ENCODE measurements at regions not wholly inside any gene's neighbourhood (a gene's known extent, or its start where the extent isn't known, plus 50 kb on each side); places are given as distances from the start of the nearest gene placed in this dataset.
A peak's percentile ranks its signal among the peaks of the same experiment; 100 is the strongest.

- DNase-seq = no peak
Observed at GRCh38 chr16:27720731-27721530, 171.0 kb downstream of the KATNIP start.

DNA sequence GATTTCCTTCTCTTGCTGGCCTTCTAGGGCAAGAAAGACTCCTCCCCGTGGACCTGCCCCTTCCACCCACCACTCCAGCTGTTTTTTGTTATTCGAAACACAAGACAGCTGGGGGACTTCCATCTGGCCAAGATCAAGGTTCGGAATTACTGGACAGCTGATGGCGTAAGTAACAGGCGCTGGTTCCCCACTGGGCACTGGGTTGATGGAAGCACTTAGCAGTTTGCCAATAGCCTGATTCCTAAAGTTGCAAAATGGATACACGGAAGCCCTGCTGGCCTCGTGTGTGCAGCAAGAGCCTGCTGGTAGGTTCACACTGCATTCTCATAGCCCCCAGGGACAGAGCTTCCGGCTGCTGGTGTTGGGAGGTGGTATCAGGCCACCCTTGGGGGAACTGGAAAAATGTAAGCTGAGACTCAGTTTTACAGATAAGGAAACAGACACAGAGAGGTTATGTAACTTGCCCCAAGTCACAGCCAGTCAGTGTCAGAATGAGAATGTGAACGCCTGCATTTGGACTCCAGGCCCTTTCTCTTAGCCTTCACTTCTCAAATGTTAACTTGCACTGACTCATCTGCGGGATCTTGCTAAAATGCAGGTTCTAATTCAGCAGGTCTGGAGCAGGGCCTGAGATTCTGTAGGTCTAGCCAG lies 171.7 kb downstream of the KATNIP start:
- no peak for DNase-seq

GRCh38 chr16:27722207-27722606 lies 172.3 kb downstream of the KATNIP start:
- DNase-seq = no peak

GRCh38 chr16:27722892-27723450 lies 173.0 kb downstream of the KATNIP start:
- DNase-seq = no peak

DNA sequence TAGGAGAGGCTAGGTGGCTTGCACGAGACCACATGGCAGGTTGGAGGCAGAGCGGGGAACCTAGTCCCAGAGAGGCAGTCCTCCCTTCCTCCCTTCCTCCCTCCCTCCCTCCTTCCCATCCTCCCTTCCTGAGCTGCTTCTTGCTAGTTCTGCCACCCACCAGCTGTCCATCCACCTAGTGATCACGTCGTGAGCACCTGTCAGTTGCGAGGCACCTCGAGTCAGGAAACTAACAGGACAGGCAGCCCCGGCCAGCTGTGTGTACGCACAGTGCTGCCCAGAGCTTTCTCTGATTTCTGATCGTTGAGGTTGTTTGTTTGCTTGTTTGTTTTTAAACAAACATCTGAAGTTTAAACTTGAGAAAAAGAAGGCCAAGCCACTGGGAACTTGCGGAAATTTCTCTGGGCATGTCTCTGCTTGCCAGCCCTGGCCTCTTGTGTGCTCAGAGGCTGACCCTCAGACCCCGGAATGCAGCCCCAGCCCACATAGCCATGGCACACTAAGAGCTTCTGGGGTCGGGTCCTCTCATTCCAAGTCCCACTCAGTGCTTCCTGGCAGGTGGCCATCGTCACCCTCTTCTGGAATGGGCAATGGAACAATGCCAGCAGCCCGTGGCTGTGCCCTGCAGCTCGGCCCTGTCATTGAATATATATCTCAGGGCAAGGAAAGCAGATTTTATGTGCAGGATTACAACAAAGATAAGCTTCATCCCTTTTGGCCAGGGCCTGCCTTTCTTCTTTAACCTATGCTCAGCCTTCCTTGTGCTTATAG lies 174.0 kb downstream of the KATNIP start:
- DNase-seq = peak; percentile 10

DNA sequence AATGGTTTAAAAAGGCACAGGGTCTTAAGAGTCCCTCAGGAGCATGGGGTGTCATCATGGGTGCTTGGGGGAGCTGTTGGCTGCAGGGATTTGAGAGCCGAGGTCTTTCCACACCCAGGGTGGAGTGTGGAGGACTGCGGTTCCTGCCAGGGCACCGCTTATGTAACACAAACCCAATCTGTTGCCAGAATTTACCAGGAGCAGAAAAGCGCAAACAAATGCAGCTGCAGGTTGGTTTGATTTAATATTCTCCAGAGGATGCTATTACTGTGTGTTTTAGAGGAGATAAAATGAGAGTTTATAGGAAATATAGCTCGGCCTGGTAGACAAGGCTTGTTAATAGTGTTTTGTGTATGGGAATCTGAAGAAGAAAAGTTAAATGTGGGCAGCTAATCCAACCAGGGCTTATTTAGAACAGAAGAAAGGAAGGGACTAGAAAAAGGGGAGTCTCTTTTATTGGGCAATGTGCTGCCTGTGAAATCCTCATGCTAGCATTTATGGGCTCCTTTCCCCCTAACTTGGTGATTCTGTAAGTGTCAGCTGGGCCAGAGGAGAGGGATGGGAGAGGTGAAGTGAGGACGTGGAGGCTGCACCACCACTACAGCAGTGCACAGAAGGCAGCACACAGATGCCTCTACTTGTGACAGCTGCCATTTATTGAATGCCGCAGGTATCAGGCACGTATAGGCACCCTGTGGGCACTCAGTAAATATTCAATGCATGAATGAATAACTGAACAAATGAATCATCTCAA lies 174.7 kb downstream of the KATNIP start:
- DNase-seq = peak; percentile 17

DNA sequence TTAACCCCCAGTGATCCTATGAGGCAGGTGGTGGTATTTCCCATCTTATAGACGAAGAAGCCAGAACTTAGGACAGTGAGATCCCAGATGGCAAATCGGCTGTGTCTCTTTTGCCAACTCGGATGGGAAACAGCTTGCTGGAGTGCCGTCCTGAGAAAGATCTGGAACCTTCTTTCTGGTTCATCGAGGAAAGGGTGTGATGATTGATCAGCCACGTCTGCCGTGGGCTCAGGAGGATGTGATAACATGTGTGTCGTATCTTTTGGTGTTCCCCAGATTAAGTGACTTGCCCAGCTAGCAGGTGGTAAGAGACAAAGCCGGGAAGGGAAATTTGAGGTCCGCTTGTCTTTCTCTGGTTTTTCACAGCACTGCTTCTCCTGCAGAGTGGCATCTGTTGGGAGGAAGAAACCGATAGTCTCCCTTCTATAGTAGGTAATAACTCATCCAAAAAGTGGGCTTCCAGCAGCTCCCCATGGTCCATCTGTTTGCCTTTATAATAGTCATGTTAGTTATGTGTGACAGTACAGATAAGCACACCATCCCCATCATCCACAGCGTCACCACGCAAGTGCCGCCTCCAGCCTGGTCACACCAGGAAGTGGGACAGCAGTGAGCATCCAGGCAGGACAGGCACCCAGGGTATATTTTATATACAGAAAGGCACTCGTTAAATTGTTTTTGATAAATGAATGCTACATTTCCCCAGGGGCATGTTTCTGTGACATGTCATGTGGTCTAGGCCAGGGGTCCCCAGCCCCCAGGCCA lies 175.5 kb downstream of the KATNIP start:
- DNase-seq = no peak

- no peak for DNase-seq
Observed at GRCh38 chr16:27726621-27727261, 176.8 kb downstream of the KATNIP start.

DNA sequence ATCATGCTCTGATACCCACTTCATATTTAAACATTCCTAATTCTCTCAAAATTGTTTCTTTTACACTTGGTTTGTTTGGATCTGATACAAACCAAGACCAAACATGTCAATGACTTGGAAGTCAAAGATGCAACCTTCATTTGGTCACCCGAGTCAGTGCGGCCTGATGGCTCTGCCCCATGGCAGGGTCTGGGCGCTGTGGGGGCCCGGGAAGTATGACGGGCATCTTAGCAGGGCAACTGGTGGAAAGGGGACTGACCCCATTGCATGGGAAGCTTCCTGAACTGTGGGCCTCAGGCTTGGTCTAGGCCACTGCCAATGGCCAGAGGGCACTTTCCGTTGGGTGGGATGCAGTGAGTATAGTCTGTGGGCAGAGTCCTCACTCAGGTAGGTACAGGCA lies 178.0 kb downstream of the KATNIP start:
- no peak for DNase-seq

GRCh38 chr16:27728691-27729090 lies 178.7 kb downstream of the KATNIP start:
- DNase-seq = no peak

DNA sequence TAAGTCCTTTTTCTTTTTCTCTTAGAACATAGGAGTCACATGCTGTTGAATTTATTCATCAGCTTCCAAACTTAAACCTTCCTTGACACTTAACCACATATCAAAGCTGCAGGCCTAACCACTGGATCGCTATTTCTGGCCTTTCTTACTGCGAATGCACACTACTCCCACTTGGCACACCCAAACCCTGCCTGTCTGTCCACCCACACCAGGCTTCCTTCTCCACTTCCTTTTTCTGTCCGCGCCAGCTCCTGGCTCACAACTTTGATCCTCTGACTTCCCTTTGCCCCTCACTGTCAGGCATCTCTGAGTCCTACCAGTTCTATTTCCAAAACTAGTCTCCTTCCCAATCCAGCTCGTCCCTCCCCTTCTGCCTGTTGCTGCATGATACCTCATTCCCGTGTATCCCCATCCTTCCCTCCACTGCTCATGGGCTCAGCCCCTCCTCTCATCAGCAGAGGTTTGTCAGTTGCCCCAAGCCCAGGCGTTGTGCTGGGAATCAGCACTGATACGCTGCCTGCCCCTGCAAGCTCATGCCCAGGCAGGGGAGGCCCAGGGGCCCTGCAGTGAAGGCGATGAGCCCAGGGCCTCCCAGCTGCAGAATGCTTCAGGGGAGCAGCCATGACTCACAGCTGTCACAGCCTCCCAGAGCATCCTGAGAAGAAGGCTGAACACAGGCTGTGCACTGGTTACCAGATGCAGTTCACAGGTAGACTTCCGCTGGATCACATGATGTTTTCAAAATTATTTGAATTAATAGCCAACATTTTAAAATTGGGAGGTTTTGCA lies 179.8 kb downstream of the KATNIP start:
- DNase-seq = no peak

GRCh38 chr16:27730661-27731210 lies 180.8 kb downstream of the KATNIP start:
- DNase-seq = no peak

DNA sequence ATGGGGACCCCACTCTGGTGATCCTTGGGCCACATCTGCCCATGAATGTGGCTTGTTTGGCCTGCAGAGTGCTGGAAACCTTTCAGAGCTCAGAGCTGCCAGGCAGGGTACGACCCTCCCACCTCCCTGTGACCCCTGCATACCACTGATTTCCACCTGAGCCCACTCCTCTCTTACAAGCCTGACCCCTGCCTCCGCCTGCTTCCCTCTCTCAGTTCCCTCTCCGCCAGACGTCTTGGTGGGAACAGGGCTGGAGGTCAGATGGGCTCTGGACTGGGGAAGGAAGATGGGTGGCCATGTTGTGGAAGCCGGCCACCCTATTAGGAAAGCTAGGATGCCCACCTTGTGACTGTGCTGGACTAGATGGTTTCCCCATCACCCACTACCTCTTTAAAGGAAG lies 185.1 kb downstream of the KATNIP start:
- no peak for DNase-seq

DNA sequence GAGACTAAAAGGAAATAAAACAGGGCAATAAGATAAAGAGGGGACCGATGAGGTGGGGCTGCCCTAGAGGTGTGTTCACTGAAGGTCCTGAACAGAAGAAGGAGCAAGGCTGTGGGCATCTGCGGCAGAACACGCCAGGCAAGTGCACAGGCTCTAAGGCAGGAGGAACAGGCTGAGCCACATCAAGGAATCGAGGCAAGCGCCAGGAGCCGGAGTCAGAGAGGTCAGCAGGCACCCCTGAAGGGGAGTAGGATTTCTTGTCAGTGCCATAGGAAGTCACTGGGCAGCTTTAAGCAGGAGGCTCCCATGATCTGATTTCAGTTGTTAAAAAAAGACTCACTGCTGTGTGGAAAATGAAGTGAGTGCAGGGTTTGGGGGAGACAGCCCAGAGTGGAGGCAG lies 186.5 kb downstream of the KATNIP start:
- DNase-seq = no peak

- DNase-seq = no peak
Observed at GRCh38 chr16:27737513-27737912, 187.6 kb downstream of the KATNIP start.
